Uterus (tissue), 3 donors: ENCODE measurements at regions not wholly inside any gene's neighbourhood (a gene's known extent, or its start where the extent isn't known, plus 50 kb on each side); places are given as distances from the start of the nearest gene placed in this dataset.

Experiments
- DNase-seq, 2 donors: peaks; one replicate each; pipeline ENCODE4 v3.0.0-alpha.2; 2019 to 2020
- H3K27ac ChIP-seq, 2 donors: fragments of 200-600 bp; sonication (generic); 1 replicate in 1 of 2; 2 replicates in 1 of 2; pipeline ENCODE4 v1.5.1; 2016 to 2018
- H3K27me3 ChIP-seq, 2 donors: fragments of 200-600 bp; sonication (generic); one replicate each; pipeline ENCODE4 v1.5.1; 2018 to 2019; ENCODE audit warnings: control low read depth in 1 of 2
- H3K36me3 ChIP-seq, 2 donors: fragments of 200-600 bp; sonication (generic); one replicate each; pipeline ENCODE4 v1.5.1; 2019; ENCODE audit warnings: control low read depth in 1 of 2
- H3K4me1 ChIP-seq, 2 donors: fragments of 200-600 bp; sonication (generic); one replicate each; pipeline ENCODE4 v1.5.1; 2018 to 2019; ENCODE audit warnings: control low read depth in 1 of 2
- H3K4me3 ChIP-seq, 2 donors: fragments of 200-600 bp; sonication (generic); 1 replicate in 1 of 2; 2 replicates in 1 of 2; pipeline ENCODE4 v1.5.1; 2018 to 2019; ENCODE audit warnings: mild to moderate bottlenecking in 1 of 2
- H3K9me3 ChIP-seq, 2 donors: fragments of 200-600 bp; sonication (generic); one replicate each; pipeline ENCODE4 v1.5.1; 2019; ENCODE audit warnings: control low read depth in 1 of 2
- CTCF ChIP-seq, 4 experiments: fragments of 200-600 bp in 2 of 4; fragments of 450-650 bp in 2 of 4; sonication (generic) in 2 of 4; IDR thresholded peaks; one replicate each; pipeline ENCODE4 v1.5.1; 2016 to 2019; ENCODE audit warnings: antibody characterized with exemption in 4 of 4, mild to moderate bottlenecking in 2 of 4, moderate library complexity in 1 of 4
- POLR2A ChIP-seq, 2 donors: fragments of 450-650 bp; IDR thresholded peaks; one replicate each; pipeline ENCODE4 v1.6.1; 2016; ENCODE audit warnings: antibody characterized with exemption in 2 of 2, mild to moderate bottlenecking in 1 of 2, moderate library complexity in 1 of 2
- intact Hi-C: fragments of 100-400 bp; cut with DNase I; formaldehyde crosslinking; loops from one replicate; pipeline ENCODE4 v1.15.1; 2023; ENCODE audit warnings: low total_unique reads
- donor health status: DM: yes; HTN: yes; CAD: no.

DNA sequence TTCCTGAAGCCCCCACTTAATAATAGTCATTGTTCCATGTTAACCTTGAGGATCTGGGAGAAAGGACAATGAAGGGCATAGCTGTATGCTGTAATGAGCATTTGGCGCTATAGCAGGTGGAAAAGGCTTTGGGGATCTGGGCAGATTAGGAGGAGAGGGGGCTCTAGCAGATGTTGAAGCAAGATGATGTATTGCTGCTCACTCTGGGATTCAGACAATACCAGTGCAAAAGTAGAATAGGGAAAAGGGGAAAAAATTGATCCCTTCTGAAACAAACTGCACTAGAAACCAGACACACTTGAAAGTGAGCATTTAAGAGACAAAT is 575.3 kb upstream of the MEF2C start:
- Histone ChIP-seq H3K27me3 (no peaks in the 10 kb centered on the region), H3K36me3 (no peaks in the 10 kb centered on the region), H3K27ac (no peak overlapping the region), H3K4me3 (no peak overlapping the region), H3K4me1 (no peaks in the 10 kb centered on the region), H3K9me3 (no peaks in the 10 kb centered on the region)
- no peak for DNase-seq
- TF ChIP-seq POLR2A (IDR thresholded peaks at IDR 0.05) = no peak
- TF ChIP-seq CTCF (IDR thresholded peaks at IDR 0.05) = no peak
- intact Hi-C loops = no loop called here

DNA sequence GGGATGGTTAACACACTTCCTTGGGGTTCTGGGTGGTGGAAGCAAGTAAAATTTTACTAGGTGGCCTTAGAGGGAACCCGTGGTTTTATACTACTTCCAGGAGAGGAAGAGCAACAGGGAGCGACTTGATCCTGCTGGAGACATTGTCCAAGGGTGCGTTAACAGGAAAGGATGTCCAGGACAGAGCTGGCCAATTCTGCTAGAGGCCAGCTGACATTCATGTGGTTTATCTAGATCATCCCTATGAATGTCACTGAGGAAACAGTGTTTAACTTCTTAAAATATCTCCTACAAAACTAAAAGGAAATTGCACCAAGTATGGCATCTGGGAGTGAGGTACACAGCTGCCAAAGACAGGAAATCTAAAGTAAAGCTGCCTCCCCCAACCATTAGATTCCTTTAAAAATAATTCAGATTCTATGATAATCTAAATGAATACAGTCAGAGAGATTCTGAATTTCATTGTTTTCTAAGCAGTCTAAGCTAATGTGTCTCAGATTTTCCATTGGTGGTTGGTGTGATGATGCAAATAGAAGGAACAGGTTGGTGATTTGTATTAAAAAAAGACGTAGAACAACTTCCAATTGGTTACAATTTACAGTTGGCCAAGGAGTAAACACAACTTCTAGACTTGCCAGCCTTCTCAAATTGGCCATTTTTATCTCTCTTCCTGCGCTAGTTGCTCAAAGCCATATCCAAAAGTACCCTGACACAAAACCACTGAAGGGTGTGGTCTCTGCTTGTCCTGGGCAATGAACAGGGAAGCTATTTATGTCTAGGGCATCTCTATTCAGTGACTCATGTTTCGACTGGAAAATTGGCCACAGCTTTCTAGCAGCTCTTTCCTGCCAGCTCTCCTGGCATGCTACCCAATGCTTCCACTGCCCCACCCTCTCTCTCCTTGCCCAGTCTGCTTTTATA is 574.7 kb upstream of the MEF2C start:
- TF ChIP-seq POLR2A (IDR thresholded peaks at IDR 0.05) (no peak), CTCF (IDR thresholded peaks at IDR 0.05) (no peak)
- peak; percentile 29 to 41 for DNase-seq
- H3K9me3 ChIP-seq = no peaks in the 10 kb centered on the region
- no peaks in the 10 kb centered on the region for H3K27me3 ChIP-seq
- no peaks in the 10 kb centered on the region for H3K4me1 ChIP-seq
- H3K27ac ChIP-seq = peak overlapping the region in 1 of 2 donors; percentile 38
- no peak overlapping the region for H3K4me3 ChIP-seq
- intact Hi-C loops = no loop called here
- no peaks in the 10 kb centered on the region for H3K36me3 ChIP-seq

DNA sequence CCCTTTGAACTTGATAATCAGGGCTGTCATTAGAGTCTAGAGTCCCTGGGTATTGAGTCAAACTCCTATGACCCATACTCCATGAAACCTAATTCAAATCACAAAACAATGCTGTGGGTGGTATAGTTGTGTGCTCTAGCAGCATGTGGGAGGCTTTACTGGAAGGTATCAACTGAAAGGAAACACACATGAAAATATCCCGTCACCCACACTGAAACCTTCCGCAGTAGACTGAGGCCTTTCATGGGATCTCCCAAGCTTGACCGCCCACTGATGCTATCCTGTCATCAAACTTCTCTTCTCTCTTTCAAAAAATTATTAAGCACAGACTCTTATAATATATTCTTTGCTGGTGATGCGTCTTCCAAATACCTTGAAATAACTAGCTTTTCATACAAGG is 569.1 kb upstream of the MEF2C start:
- no peak overlapping the region for H3K27ac ChIP-seq
- H3K4me1 ChIP-seq = no peaks in the 10 kb centered on the region
- TF ChIP-seq POLR2A (IDR thresholded peaks at IDR 0.05) = no peak
- no peak for TF ChIP-seq CTCF (IDR thresholded peaks at IDR 0.05)
- no peaks in the 10 kb centered on the region for H3K27me3 ChIP-seq
- no peaks in the 10 kb centered on the region for H3K36me3 ChIP-seq
- no peaks in the 10 kb centered on the region for H3K9me3 ChIP-seq
- no peak for DNase-seq
- no peak overlapping the region for H3K4me3 ChIP-seq
- intact Hi-C loops = no loop called here

GRCh38 chr5:89451263-89451662 is 568.3 kb upstream of the MEF2C start:
- Histone ChIP-seq H3K4me3 (no peak overlapping the region), H3K27me3 (no peaks in the 10 kb centered on the region), H3K9me3 (no peaks in the 10 kb centered on the region), H3K4me1 (no peaks in the 10 kb centered on the region), H3K36me3 (no peaks in the 10 kb centered on the region), H3K27ac (no peak overlapping the region)
- intact Hi-C loops = no loop called here
- TF ChIP-seq POLR2A (IDR thresholded peaks at IDR 0.05) = no peak
- TF ChIP-seq CTCF (IDR thresholded peaks at IDR 0.05) = no peak
- no peak for DNase-seq

GRCh38 chr5:89450149-89450538 is 567.2 kb upstream of the MEF2C start:
- intact Hi-C loops = no loop called here
- no peak for TF ChIP-seq CTCF (IDR thresholded peaks at IDR 0.05)
- TF ChIP-seq POLR2A (IDR thresholded peaks at IDR 0.05) = no peak
- Histone ChIP-seq H3K4me3 (no peak overlapping the region), H3K27me3 (no peaks in the 10 kb centered on the region), H3K27ac (no peak overlapping the region), H3K4me1 (no peaks in the 10 kb centered on the region), H3K9me3 (no peaks in the 10 kb centered on the region), H3K36me3 (no peaks in the 10 kb centered on the region)
- DNase-seq = no peak
